ENCODE measurements at regions not wholly inside any gene's neighbourhood (a gene's known extent, or its start where the extent isn't known, plus 50 kb on each side); places are given as distances from the start of the nearest gene placed in this dataset.

DNA sequence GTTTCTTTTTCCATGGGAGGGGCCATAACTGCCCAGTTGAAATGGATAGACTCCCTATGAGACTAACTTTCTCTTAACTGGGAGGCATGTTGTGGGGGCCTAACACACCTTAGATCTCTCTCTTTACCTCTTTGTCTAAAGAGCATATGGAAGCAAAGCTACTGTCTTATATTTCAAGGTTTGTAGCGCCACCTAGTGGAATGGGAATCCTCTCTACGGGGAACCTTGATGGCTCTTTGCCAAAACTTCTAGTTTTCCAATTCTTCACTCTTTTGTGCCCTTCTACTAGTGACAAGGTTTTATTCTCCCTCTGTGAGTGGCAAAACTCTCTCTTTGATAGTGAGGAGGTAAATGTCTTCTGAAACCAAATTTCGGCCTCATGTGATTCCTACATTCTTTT lies 1030.4 kb upstream of the CADM2 start:
- no peak for TF ChIP-seq POLR2A (IDR thresholded peaks at IDR 0.05)
- TF ChIP-seq, protein P1, sequence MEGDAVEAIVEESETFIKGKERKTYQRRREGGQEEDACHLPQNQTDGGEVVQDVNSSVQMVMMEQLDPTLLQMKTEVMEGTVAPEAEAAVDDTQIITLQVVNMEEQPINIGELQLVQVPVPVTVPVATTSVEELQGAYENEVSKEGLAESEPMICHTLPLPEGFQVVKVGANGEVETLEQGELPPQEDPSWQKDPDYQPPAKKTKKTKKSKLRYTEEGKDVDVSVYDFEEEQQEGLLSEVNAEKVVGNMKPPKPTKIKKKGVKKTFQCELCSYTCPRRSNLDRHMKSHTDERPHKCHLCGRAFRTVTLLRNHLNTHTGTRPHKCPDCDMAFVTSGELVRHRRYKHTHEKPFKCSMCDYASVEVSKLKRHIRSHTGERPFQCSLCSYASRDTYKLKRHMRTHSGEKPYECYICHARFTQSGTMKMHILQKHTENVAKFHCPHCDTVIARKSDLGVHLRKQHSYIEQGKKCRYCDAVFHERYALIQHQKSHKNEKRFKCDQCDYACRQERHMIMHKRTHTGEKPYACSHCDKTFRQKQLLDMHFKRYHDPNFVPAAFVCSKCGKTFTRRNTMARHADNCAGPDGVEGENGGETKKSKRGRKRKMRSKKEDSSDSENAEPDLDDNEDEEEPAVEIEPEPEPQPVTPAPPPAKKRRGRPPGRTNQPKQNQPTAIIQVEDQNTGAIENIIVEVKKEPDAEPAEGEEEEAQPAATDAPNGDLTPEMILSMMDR (IDR thresholded peaks at IDR 0.05): peak in 1 of 3 experiments; percentile 53

All from testis (tissue), 2 donors.